Esophagus squamous epithelium (tissue), 5 donors: ENCODE measurements at regions not wholly inside any gene's neighbourhood (a gene's known extent, or its start where the extent isn't known, plus 50 kb on each side); places are given as distances from the start of the nearest gene placed in this dataset.

Experiments used
- DNase-seq: peaks from one replicate; lab custom pipeline; 2025; lab: John Stamatoyannopoulos, UW
- H3K27ac ChIP-seq, 4 donors: fragments of 200-600 bp; sonication (generic); one replicate each; pipeline ENCODE4 v1.5.1; 2016 to 2019; ENCODE audit warnings: mild to moderate bottlenecking in 1 of 4
- H3K27me3 ChIP-seq, 4 donors: fragments of 200-600 bp; sonication (generic); 1 replicate in 3 of 4; 2 replicates in 1 of 4; pipeline versions ENCODE4 v1.5.1 to v1.6.0; 2017 to 2021; ENCODE audit warnings: antibody characterized with exemption in 1 of 4
- H3K36me3 ChIP-seq, 3 donors: fragments of 200-600 bp; sonication (generic); one replicate each; pipeline ENCODE4 v1.5.1; 2016 to 2019
- H3K4me1 ChIP-seq, 3 donors: fragments of 200-600 bp; sonication (generic); one replicate each; pipeline ENCODE4 v1.5.1; 2017 to 2019
- H3K4me3 ChIP-seq, 4 donors: fragments of 200-600 bp; sonication (generic); 1 replicate in 3 of 4; 2 replicates in 1 of 4; pipeline ENCODE4 v1.5.1; 2016 to 2019; ENCODE audit warnings: mild to moderate bottlenecking in 2 of 4, moderate library complexity in 1 of 4
- H3K9me3 ChIP-seq, 3 donors: fragments of 200-600 bp; sonication (generic); one replicate each; pipeline ENCODE4 v1.5.1; 2016 to 2019
- CTCF ChIP-seq, 6 experiments: fragments of 450-650 bp in 4 of 6; fragments of 200-600 bp in 2 of 6; sonication (generic) in 2 of 6; IDR thresholded peaks; one replicate each; pipeline ENCODE4 v1.5.1; 2016 to 2019; ENCODE audit warnings: antibody characterized with exemption in 6 of 6, mild to moderate bottlenecking in 4 of 6, moderate library complexity in 4 of 6
- POLR2A ChIP-seq, 4 donors: fragments of 450-650 bp; IDR thresholded peaks; one replicate each; pipeline ENCODE4 v1.6.1; 2017; ENCODE audit warnings: antibody characterized with exemption in 4 of 4, mild to moderate bottlenecking in 4 of 4, moderate library complexity in 3 of 4
- WGBS, 2 donors: methylation state at CpG; one replicate each; pipeline ENCODE4 v1.1.5; 2018; 5-methylcytosine and 5-hydroxymethylcytosine counted together
- intact Hi-C: fragments of 100-400 bp; cut with DNase I; formaldehyde crosslinking; loops from one replicate; pipeline ENCODE4 v1.15.0; 2022
- donor health status: DM: yes; HTN: yes; CAD: no.

- Histone ChIP-seq H3K4me3 (no peak overlapping the region), H3K36me3 (no peaks in the 10 kb centered on the region), H3K9me3 (no peaks in the 10 kb centered on the region), H3K27ac (no peak overlapping the region), H3K4me1 (peaks cover 0 to 5% (median 0%) of the 10 kb centered on the region in 3 donors), H3K27me3 (no peaks in the 10 kb centered on the region)
- no peak for DNase-seq
- intact Hi-C loops = no loop called here
- 50% methylated on average over 3 of the region's 9 CpGs; no CpG with 5 or more reads in 1 of the 2 donors for WGBS, 2 donors
- no peak for TF ChIP-seq POLR2A (IDR thresholded peaks at IDR 0.05)
- TF ChIP-seq CTCF (IDR thresholded peaks at IDR 0.05) = no peak
Observed at GRCh38 chrY:19066447-19067190, 293.1 kb upstream of the HSFY2 start.

GRCh38 chrY:19065119-19065518, 291.6 kb upstream of the HSFY2 start:
- Histone ChIP-seq H3K9me3 (no peaks in the 10 kb centered on the region), H3K36me3 (no peaks in the 10 kb centered on the region), H3K4me1 (peaks cover 0 to 6% (median 0%) of the 10 kb centered on the region in 3 donors), H3K27me3 (no peaks in the 10 kb centered on the region), H3K4me3 (no peak overlapping the region), H3K27ac (no peak overlapping the region)
- TF ChIP-seq POLR2A (IDR thresholded peaks at IDR 0.05) = no peak
- no peak for TF ChIP-seq CTCF (IDR thresholded peaks at IDR 0.05)
- 60% methylated on average over 4 of the region's 5 CpGs; no CpG with 5 or more reads in 1 of the 2 donors for WGBS, 2 donors
- intact Hi-C loops = no loop called here
- DNase-seq = no peak

GRCh38 chrY:19059733-19060132, 286.2 kb upstream of the HSFY2 start:
- no peak for DNase-seq
- Histone ChIP-seq H3K4me1 (peaks cover 0 to 35% (median 0%) of the 10 kb centered on the region in 3 donors), H3K27ac (no peak overlapping the region), H3K4me3 (no peak overlapping the region), H3K9me3 (no peaks in the 10 kb centered on the region), H3K27me3 (no peaks in the 10 kb centered on the region), H3K36me3 (no peaks in the 10 kb centered on the region)
- TF ChIP-seq POLR2A (IDR thresholded peaks at IDR 0.05) = no peak
- no peak for TF ChIP-seq CTCF (IDR thresholded peaks at IDR 0.05)
- intact Hi-C loops = no loop called here
- 67% methylated on average over 1 of the region's 3 CpGs; no CpG with 5 or more reads in 1 of the 2 donors for WGBS, 2 donors

GRCh38 chrY:19058831-19059370, 285.4 kb upstream of the HSFY2 start:
- Histone ChIP-seq H3K9me3 (no peaks in the 10 kb centered on the region), H3K27ac (no peak overlapping the region), H3K4me1 (peaks cover 0 to 35% (median 0%) of the 10 kb centered on the region in 3 donors), H3K36me3 (no peaks in the 10 kb centered on the region), H3K27me3 (no peaks in the 10 kb centered on the region), H3K4me3 (no peak overlapping the region)
- 51% methylated on average over 3 of the region's 4 CpGs; no CpG with 5 or more reads in 1 of the 2 donors for WGBS, 2 donors
- DNase-seq = no peak
- TF ChIP-seq POLR2A (IDR thresholded peaks at IDR 0.05) (no peak), CTCF (IDR thresholded peaks at IDR 0.05) (no peak)
- intact Hi-C loops = no loop called here

GRCh38 chrY:19056138-19056469, 282.6 kb upstream of the HSFY2 start:
- no peaks in the 10 kb centered on the region for H3K27me3 ChIP-seq
- no peaks in the 10 kb centered on the region for H3K36me3 ChIP-seq
- TF ChIP-seq CTCF (IDR thresholded peaks at IDR 0.05) (no peak), POLR2A (IDR thresholded peaks at IDR 0.05) (no peak)
- WGBS, 2 donors = no CpG with 5 or more reads among the region's 1 CpG
- no peaks in the 10 kb centered on the region for H3K9me3 ChIP-seq
- H3K27ac ChIP-seq = peak overlapping the region in 1 of 4 donors; percentile 55
- H3K4me1 ChIP-seq = peaks cover 0 to 35% (median 0%) of the 10 kb centered on the region in 3 donors
- no peak overlapping the region for H3K4me3 ChIP-seq
- no peak for DNase-seq
- intact Hi-C loops = no loop called here
